Urinary bladder (tissue), 3 donors: ENCODE measurements at regions not wholly inside any gene's neighbourhood (a gene's known extent, or its start where the extent isn't known, plus 50 kb on each side); places are given as distances from the start of the nearest gene placed in this dataset.

ENCODE experiments used
- DNase-seq: peaks from one replicate; pipeline ENCODE4 v3.0.0-alpha.2; 2015; ENCODE audit errors: extremely low spot score
- H3K27ac ChIP-seq: one replicate; pipeline ENCODE4 v1.5.1; 2013; ENCODE audit warnings: low read depth, mild to moderate bottlenecking, moderate library complexity
- H3K36me3 ChIP-seq: one replicate; pipeline ENCODE4 v1.6.1; 2013; ENCODE audit warnings: mild to moderate bottlenecking, moderate library complexity; ENCODE audit not compliant: insufficient read depth
- H3K4me1 ChIP-seq: one replicate; pipeline ENCODE4 v1.6.1; 2013; ENCODE audit warnings: mild to moderate bottlenecking, moderate library complexity; ENCODE audit not compliant: insufficient read depth
- H3K4me3 ChIP-seq: one replicate; pipeline ENCODE4 v1.5.1; 2013; ENCODE audit warnings: low read depth, low read length
- WGBS: extraction: QIAGEN DNeasy Blood & Tissue Kit; methylation state at CpG from one replicate; pipeline ENCODE4 v1.1.7; 2013; 5-methylcytosine and 5-hydroxymethylcytosine counted together
- donor health status: healthy with polysubstance abuse.
- donor health status: healthy.

GRCh38 chr5:133709209-133709725, 96.9 kb upstream of the FSTL4 start:
- 5% methylated on average over 2 of the region's 2 CpGs for WGBS
- no peaks in the 10 kb centered on the region for H3K36me3 ChIP-seq
- no peak overlapping the region for H3K4me3 ChIP-seq
- DNase-seq, result no peak
- no peaks in the 10 kb centered on the region for H3K4me1 ChIP-seq
- H3K27ac ChIP-seq, result no peak overlapping the region

- Histone ChIP-seq H3K4me1 (no peaks in the 10 kb centered on the region), H3K4me3 (no peak overlapping the region), H3K36me3 (no peaks in the 10 kb centered on the region), H3K27ac (no peak overlapping the region)
- 76% methylated on average over 3 of the region's 3 CpGs for WGBS
- DNase-seq, result no peak
These were observed 96.0 kb upstream of the FSTL4 start for GRCh38 chr5:133708331-133708850.

GRCh38 chr5:133707629-133708028, 95.3 kb upstream of the FSTL4 start:
- no peak overlapping the region for H3K27ac ChIP-seq
- no peaks in the 10 kb centered on the region for H3K36me3 ChIP-seq
- DNase-seq, result no peak
- 67% methylated on average over 2 of the region's 2 CpGs for WGBS
- no peaks in the 10 kb centered on the region for H3K4me1 ChIP-seq
- H3K4me3 ChIP-seq, result no peak overlapping the region

GRCh38 chr5:133706506-133707430, 94.4 kb upstream of the FSTL4 start:
- Histone ChIP-seq H3K4me1 (no peaks in the 10 kb centered on the region), H3K4me3 (no peak overlapping the region), H3K36me3 (no peaks in the 10 kb centered on the region), H3K27ac (no peak overlapping the region)
- no peak for DNase-seq
- WGBS, result 84% methylated on average over 10 of the region's 10 CpGs

GRCh38 chr5:133705331-133705730, 93.0 kb upstream of the FSTL4 start:
- H3K4me1 ChIP-seq, result no peaks in the 10 kb centered on the region
- no peak overlapping the region for H3K4me3 ChIP-seq
- DNase-seq, result no peak
- H3K36me3 ChIP-seq, result no peaks in the 10 kb centered on the region
- no peak overlapping the region for H3K27ac ChIP-seq
- WGBS, result 83% methylated on average over 3 of the region's 3 CpGs

- DNase-seq, result no peak
- no peaks in the 10 kb centered on the region for H3K36me3 ChIP-seq
- WGBS, result 90% methylated on average over 2 of the region's 2 CpGs
- no peak overlapping the region for H3K4me3 ChIP-seq
- no peak overlapping the region for H3K27ac ChIP-seq
- H3K4me1 ChIP-seq, result no peaks in the 10 kb centered on the region
These were observed 92.1 kb upstream of the FSTL4 start for GRCh38 chr5:133704411-133704810.

GRCh38 chr5:133703935-133704334, 91.6 kb upstream of the FSTL4 start:
- H3K4me1 ChIP-seq, result no peaks in the 10 kb centered on the region
- WGBS, result 92% methylated on average over 1 of the region's 1 CpG
- no peak for DNase-seq
- H3K27ac ChIP-seq, result no peak overlapping the region
- no peak overlapping the region for H3K4me3 ChIP-seq
- no peaks in the 10 kb centered on the region for H3K36me3 ChIP-seq

GRCh38 chr5:133702791-133703770, 90.7 kb upstream of the FSTL4 start:
- Histone ChIP-seq H3K36me3 (no peaks in the 10 kb centered on the region), H3K27ac (no peak overlapping the region), H3K4me3 (no peak overlapping the region), H3K4me1 (no peaks in the 10 kb centered on the region)
- DNase-seq, result no peak
- 80% methylated on average over 15 of the region's 15 CpGs for WGBS

GRCh38 chr5:133701871-133702270, 89.5 kb upstream of the FSTL4 start:
- Histone ChIP-seq H3K27ac (no peak overlapping the region), H3K4me3 (no peak overlapping the region), H3K4me1 (no peaks in the 10 kb centered on the region), H3K36me3 (no peaks in the 10 kb centered on the region)
- no peak for DNase-seq
- WGBS, result 91% methylated on average over 4 of the region's 4 CpGs

- DNase-seq, result no peak
- Histone ChIP-seq H3K27ac (no peak overlapping the region), H3K36me3 (no peaks in the 10 kb centered on the region), H3K4me1 (no peaks in the 10 kb centered on the region), H3K4me3 (no peak overlapping the region)
- WGBS, result 46% methylated on average over 2 of the region's 2 CpGs
These were observed 87.9 kb upstream of the FSTL4 start for GRCh38 chr5:133700251-133700650.

- Histone ChIP-seq H3K27ac (no peak overlapping the region), H3K4me3 (no peak overlapping the region), H3K4me1 (no peaks in the 10 kb centered on the region), H3K36me3 (no peaks in the 10 kb centered on the region)
- 92% methylated on average over 10 of the region's 10 CpGs for WGBS
- no peak for DNase-seq
These were observed 86.5 kb upstream of the FSTL4 start for GRCh38 chr5:133698646-133699526.

GRCh38 chr5:133698259-133698554, 85.9 kb upstream of the FSTL4 start:
- whole genome bisulfite sequencing, result 93% methylated on average over 3 of the region's 3 CpGs
- no peaks in the 10 kb centered on the region for H3K4me1 ChIP-seq
- H3K4me3 ChIP-seq, result no peak overlapping the region
- no peak overlapping the region for H3K27ac ChIP-seq
- H3K36me3 ChIP-seq, result no peaks in the 10 kb centered on the region
- DNase-seq, result no peak
